ENCODE measurements at regions not wholly inside any gene's neighbourhood (a gene's known extent, or its start where the extent isn't known, plus 50 kb on each side); places are given as distances from the start of the nearest gene placed in this dataset.

DNA sequence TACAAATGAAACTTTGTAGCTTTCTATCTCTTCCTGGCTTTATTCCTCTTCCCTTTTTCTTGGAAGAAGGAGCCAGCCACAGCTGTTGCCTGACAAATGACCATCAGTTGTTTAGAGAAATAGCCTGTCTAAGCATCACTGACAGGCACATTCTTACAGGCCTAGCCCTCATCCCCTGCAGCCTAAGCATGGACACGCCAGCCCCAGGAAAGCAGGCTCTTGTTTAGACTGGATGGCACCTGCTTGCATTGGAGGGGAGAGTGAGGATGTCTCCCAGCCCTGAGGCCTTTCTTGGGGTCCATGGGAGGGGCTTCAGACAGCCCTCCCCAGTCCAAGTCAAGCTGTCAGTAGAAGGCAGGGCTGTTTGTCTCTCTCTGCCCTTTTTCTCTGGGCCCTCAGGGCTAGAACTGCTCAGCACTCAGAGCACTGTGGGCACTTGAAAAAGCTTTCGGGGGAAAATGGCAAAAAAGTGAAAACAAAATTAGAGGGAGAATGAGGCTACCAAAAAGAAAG lies 282.5 kb upstream of the PLXNA2 start:
- H3K9me3 Mint-ChIP-seq (ENCODE audit: unreplicated experiment): peaks cover 5% of the 10 kb centered on the region
- no peak for TF ChIP-seq CTCF (IDR thresholded peaks at IDR 0.05; ENCODE audit: partially characterized antibody, unreplicated experiment)
- peaks cover 52% of the 10 kb centered on the region for H3K4me1 Mint-ChIP-seq (ENCODE audit: low read depth, unreplicated experiment)
- H3K27me3 Mint-ChIP-seq (ENCODE audit: unreplicated experiment): peaks cover 4% of the 10 kb centered on the region
- peak; percentile 21 for DNase-seq
- H3K36me3 Mint-ChIP-seq (ENCODE audit: unreplicated experiment): no peaks in the 10 kb centered on the region
- H3K27ac Mint-ChIP-seq (ENCODE audit: unreplicated experiment): peak overlapping the region; percentile 75
- no peak overlapping the region for H3K4me3 Mint-ChIP-seq (ENCODE audit: unreplicated experiment)

- H3K4me3 Mint-ChIP-seq (ENCODE audit: unreplicated experiment): no peak overlapping the region
- DNase-seq: no peak
- peaks cover 55% of the 10 kb centered on the region for H3K4me1 Mint-ChIP-seq (ENCODE audit: low read depth, unreplicated experiment)
- no peak for TF ChIP-seq CTCF (IDR thresholded peaks at IDR 0.05; ENCODE audit: partially characterized antibody, unreplicated experiment)
- H3K9me3 Mint-ChIP-seq (ENCODE audit: unreplicated experiment): peaks cover 5% of the 10 kb centered on the region
- peak overlapping the region; percentile 75 for H3K27ac Mint-ChIP-seq (ENCODE audit: unreplicated experiment)
- H3K27me3 Mint-ChIP-seq (ENCODE audit: unreplicated experiment): peaks cover 4% of the 10 kb centered on the region
- no peaks in the 10 kb centered on the region for H3K36me3 Mint-ChIP-seq (ENCODE audit: unreplicated experiment)
Measured at GRCh38 chr1:208527156-208527555, 283.0 kb upstream of the PLXNA2 start.

GRCh38 chr1:208528578-208529240 lies 284.5 kb upstream of the PLXNA2 start:
- no peak overlapping the region for H3K4me3 Mint-ChIP-seq (ENCODE audit: unreplicated experiment)
- H3K27me3 Mint-ChIP-seq (ENCODE audit: unreplicated experiment): peaks cover 4% of the 10 kb centered on the region
- no peak overlapping the region for H3K27ac Mint-ChIP-seq (ENCODE audit: unreplicated experiment)
- peaks cover 70% of the 10 kb centered on the region for H3K4me1 Mint-ChIP-seq (ENCODE audit: low read depth, unreplicated experiment)
- TF ChIP-seq CTCF (IDR thresholded peaks at IDR 0.05; ENCODE audit: partially characterized antibody, unreplicated experiment): no peak
- DNase-seq: no peak
- no peaks in the 10 kb centered on the region for H3K36me3 Mint-ChIP-seq (ENCODE audit: unreplicated experiment)
- H3K9me3 Mint-ChIP-seq (ENCODE audit: unreplicated experiment): peaks cover 5% of the 10 kb centered on the region

DNA sequence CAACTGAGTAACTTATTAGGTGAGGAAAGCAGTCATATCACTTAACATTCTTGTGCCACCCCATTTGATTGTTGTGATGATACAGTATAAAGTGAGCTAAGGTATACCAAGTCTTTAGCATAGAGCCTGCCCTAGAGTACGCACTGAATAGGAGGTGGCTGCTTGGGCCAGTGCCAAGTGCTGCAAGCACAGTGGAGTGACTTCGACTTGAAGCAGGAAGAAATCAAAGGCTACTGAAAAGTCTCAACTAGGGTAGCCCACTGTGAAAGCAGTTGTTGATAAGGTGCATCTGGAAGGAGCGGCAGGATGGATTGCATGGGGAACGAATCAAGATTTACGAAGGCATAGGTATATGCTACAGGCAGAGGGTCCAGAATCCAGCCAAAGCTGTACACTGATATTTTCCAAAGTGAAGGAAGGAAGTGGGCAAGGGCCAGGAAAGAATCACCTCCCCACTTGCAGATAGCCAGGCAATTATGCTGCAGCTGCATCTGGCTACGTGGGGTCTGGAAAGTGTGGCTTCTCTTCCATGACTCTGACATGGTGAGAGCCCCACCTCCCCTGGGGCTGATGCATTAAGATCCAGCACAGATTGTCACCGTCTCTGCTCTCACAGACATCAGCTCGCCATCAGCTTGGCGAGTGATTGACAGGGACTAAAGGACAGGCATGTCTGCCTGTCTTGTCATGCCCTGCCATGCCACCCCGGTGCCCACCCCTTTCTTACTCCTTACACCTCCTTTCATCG lies 287.0 kb upstream of the PLXNA2 start:
- DNase-seq: peak; percentile 58
- Mint-ChIP-seq H3K36me3 (ENCODE audit: unreplicated experiment) (no peaks in the 10 kb centered on the region), H3K9me3 (ENCODE audit: unreplicated experiment) (peaks cover 2% of the 10 kb centered on the region), H3K4me1 (ENCODE audit: low read depth, unreplicated experiment) (peaks cover 68% of the 10 kb centered on the region), H3K27ac (ENCODE audit: unreplicated experiment) (peak overlapping the region; percentile 17), H3K27me3 (ENCODE audit: unreplicated experiment) (peaks cover 2% of the 10 kb centered on the region), H3K4me3 (ENCODE audit: unreplicated experiment) (no peak overlapping the region)
- no peak for TF ChIP-seq CTCF (IDR thresholded peaks at IDR 0.05; ENCODE audit: partially characterized antibody, unreplicated experiment)
